ENCODE measurements at regions not wholly inside any gene's neighbourhood (a gene's known extent, or its start where the extent isn't known, plus 50 kb on each side); places are given as distances from the start of the nearest gene placed in this dataset.
A peak's percentile ranks its signal among the peaks of the same experiment; 100 is the strongest.
"Not testable (repeated sequence)": the region's sequence is repeated elsewhere in the genome, so short reads cannot be mapped to it uniquely, and the experiment has no call there.

DNA sequence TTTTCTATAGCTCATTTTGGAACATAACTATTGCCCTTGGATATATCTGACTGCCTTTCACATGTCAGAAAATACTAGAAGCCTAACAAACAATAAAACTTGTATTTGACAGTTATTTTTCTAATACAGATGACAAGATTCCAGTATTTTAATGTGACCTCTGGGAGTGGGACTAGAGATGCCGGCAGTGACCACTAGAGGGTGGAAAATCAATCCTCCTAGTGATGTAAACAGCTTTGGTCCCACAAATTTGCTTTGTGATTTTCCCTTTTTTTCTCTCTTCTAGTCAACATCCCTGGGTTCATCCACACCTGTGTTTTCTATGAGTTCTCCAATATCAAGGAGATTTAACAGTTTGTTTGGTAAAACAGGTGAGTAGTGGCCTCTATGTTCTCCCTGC, 615.1 kb downstream of the SPATA31A6 start:
- H3K9ac ChIP-seq (ENCODE audit: insufficient read depth, low read depth, low read length); POLR2A ChIA-PET; H3K36me3 ChIP-seq (replicated peaks in 1 of 2; ENCODE audit: control insufficient read depth in 1 of 2, insufficient read depth in 2 of 2, low read length in 2 of 2); BruUV-seq (replicated peaks); H3K9me3 ChIP-seq (ENCODE audit: low read length); CTCF ChIA-PET (ENCODE audit: low intra/inter-chr PET ratio, low total read pairs); H3K79me2 ChIP-seq (ENCODE audit: insufficient read depth, low read length); H2AFZ ChIP-seq (ENCODE audit: low read length); DNase-seq (ENCODE audit: low spot score); H3K4me2 ChIP-seq (ENCODE audit: low read depth, low read length); intact Hi-C loops (cut with micrococcal nuclease; ENCODE audit: unreplicated experiment); in situ Hi-C loops (cut with HindIII; ENCODE audit: extremely low pct_ligation_motif_present, low pct_unique_long_range_greater_than_20kb); H3K27ac ChIP-seq (ENCODE audit: extremely low read length, insufficient read depth, low read length); H3K4me3 ChIP-seq (replicated peaks in 1 of 3; ENCODE audit: insufficient read depth in 1 of 3, low read depth in 2 of 3, low read length in 3 of 3); H4K20me1 ChIP-seq (ENCODE audit: insufficient read depth, low read length); H3K27me3 ChIP-seq (ENCODE audit: control insufficient read depth in 1 of 2, insufficient read depth in 2 of 2, low read length in 2 of 2); H3K4me1 ChIP-seq (ENCODE audit: insufficient read depth, low read length); FAIRE-seq: not testable (repeated sequence)
- 0% methylated on average over 1 of the region's 1 CpG for WGBS (ENCODE audit: low lambda C conversion rate)
- peak; percentile 20; the same call in 1 of the 2 replicates for TF ChIP-seq STAG1 (CRISPR knock-in tag; IDR thresholded peaks at IDR 0.05)
- TF ChIP-seq, protein P1, sequence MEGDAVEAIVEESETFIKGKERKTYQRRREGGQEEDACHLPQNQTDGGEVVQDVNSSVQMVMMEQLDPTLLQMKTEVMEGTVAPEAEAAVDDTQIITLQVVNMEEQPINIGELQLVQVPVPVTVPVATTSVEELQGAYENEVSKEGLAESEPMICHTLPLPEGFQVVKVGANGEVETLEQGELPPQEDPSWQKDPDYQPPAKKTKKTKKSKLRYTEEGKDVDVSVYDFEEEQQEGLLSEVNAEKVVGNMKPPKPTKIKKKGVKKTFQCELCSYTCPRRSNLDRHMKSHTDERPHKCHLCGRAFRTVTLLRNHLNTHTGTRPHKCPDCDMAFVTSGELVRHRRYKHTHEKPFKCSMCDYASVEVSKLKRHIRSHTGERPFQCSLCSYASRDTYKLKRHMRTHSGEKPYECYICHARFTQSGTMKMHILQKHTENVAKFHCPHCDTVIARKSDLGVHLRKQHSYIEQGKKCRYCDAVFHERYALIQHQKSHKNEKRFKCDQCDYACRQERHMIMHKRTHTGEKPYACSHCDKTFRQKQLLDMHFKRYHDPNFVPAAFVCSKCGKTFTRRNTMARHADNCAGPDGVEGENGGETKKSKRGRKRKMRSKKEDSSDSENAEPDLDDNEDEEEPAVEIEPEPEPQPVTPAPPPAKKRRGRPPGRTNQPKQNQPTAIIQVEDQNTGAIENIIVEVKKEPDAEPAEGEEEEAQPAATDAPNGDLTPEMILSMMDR (CRISPR knock-in tag; IDR thresholded peaks at IDR 0.05), result peak; percentile 34
- ATAC-seq, result peak; percentile 81

DNA sequence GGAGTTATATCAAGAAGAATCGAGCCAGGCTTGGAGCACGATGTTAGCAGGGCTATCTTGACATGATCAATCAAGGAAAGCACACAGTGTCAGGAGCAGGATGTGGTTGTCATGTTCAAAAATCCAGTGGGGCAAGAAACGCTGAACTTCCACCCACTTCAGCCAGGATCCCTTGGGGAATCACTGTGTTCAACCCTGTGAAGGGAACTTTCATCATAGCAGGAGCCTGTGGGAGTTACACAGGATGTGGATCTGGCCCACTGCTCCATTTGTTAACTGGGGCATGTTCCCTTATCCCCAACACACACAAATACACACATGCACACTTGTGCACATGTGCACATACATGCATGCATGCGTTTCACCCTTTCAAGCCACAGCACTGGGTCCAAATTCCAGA, 619.3 kb downstream of the SPATA31A6 start:
- H3K9me3 ChIP-seq (ENCODE audit: low read length); H2AFZ ChIP-seq (ENCODE audit: low read length); H3K27me3 ChIP-seq (ENCODE audit: control insufficient read depth in 1 of 2, insufficient read depth in 2 of 2, low read length in 2 of 2); H3K4me1 ChIP-seq (ENCODE audit: insufficient read depth, low read length); H3K79me2 ChIP-seq (ENCODE audit: insufficient read depth, low read length); H3K4me2 ChIP-seq (ENCODE audit: low read depth, low read length); in situ Hi-C loops (cut with HindIII; ENCODE audit: extremely low pct_ligation_motif_present, low pct_unique_long_range_greater_than_20kb); H3K9ac ChIP-seq (ENCODE audit: insufficient read depth, low read depth, low read length); H3K4me3 ChIP-seq (replicated peaks in 1 of 3; ENCODE audit: insufficient read depth in 1 of 3, low read depth in 2 of 3, low read length in 3 of 3); H3K36me3 ChIP-seq (replicated peaks in 1 of 2; ENCODE audit: control insufficient read depth in 1 of 2, insufficient read depth in 2 of 2, low read length in 2 of 2); BruUV-seq (replicated peaks); H4K20me1 ChIP-seq (ENCODE audit: insufficient read depth, low read length); ATAC-seq; FAIRE-seq; CTCF ChIA-PET (ENCODE audit: low intra/inter-chr PET ratio, low total read pairs); H3K27ac ChIP-seq (ENCODE audit: extremely low read length, insufficient read depth, low read length); DNase-seq (ENCODE audit: low spot score); POLR2A ChIA-PET; intact Hi-C loops (cut with micrococcal nuclease; ENCODE audit: unreplicated experiment): not testable (repeated sequence)
- TF ChIP-seq, protein P2, sequence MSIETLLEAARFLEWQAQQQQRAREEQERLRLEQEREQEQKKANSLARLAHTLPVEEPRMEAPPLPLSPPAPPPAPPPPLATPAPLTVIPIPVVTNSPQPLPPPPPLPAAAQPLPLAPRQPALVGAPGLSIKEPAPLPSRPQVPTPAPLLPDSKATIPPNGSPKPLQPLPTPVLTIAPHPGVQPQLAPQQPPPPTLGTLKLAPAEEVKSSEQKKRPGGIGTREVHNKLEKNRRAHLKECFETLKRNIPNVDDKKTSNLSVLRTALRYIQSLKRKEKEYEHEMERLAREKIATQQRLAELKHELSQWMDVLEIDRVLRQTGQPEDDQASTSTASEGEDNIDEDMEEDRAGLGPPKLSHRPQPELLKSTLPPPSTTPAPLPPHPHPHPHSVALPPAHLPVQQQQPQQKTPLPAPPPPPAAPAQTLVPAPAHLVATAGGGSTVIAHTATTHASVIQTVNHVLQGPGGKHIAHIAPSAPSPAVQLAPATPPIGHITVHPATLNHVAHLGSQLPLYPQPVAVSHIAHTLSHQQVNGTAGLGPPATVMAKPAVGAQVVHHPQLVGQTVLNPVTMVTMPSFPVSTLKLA (IDR thresholded peaks at IDR 0.05), result peak; percentile 38; the same call in 1 of the 2 replicates
- 0% methylated on average over 3 of the region's 4 CpGs for WGBS (ENCODE audit: low lambda C conversion rate)
